ENCODE measurements at regions not wholly inside any gene's neighbourhood (a gene's known extent, or its start where the extent isn't known, plus 50 kb on each side); places are given as distances from the start of the nearest gene placed in this dataset.

DNA sequence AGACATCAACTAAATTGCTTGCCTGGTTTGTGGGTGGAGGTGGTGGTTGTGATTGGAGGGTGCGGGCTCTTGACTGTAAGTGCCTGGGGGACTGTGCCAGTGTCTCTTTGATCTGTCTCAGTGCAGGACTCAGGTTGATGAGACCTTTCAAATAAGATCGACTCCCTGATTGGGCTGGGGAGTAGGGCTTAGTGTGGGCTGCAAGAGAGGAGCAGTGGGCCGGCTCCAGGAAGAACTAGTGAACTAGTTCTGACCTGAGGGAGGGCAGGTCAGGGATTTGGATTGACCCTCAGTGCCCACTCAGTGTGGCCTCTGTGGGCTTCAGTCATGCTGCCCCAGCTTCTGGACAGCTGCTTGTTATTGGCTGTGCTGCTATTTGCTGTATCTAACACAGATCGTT, 130.6 kb upstream of the CACNA1E start:
- POLR2A ChIA-PET, result no interaction called here
- Histone ChIP-seq H3K4me3 (replicated peaks in 1 of 2; ENCODE audit: low read depth in 1 of 2, low read length in 2 of 2) (no peak overlapping the region), H3K9me3 (ENCODE audit: control insufficient read depth in 1 of 2, insufficient read depth in 1 of 2, low read depth in 1 of 2, low read length in 2 of 2) (no peaks in the 10 kb centered on the region), H3K27me3 (ENCODE audit: insufficient read depth, low read length) (no peaks in the 10 kb centered on the region), H3K9me2 (ENCODE audit: insufficient read depth) (no peaks in the 10 kb centered on the region), H2AFZ (ENCODE audit: low read depth, low read length, poor library complexity, severe bottlenecking) (no peak overlapping the region), H3K4me1 (ENCODE audit: control insufficient read depth in 1 of 2, insufficient read depth in 2 of 2, low read length in 2 of 2) (no peaks in the 10 kb centered on the region), H3K36me3 (ENCODE audit: control insufficient read depth in 1 of 2, insufficient read depth in 2 of 2, low read length in 2 of 2) (no peaks in the 10 kb centered on the region), H3K4me2 (ENCODE audit: low read length) (no peak overlapping the region), H3K27ac (ENCODE audit: low read depth, low read length) (no peak overlapping the region), H3K79me2 (ENCODE audit: insufficient read depth, low read length) (no peaks in the 10 kb centered on the region), H3K9ac (ENCODE audit: low read length) (no peak overlapping the region), H4K20me1 (ENCODE audit: insufficient read depth) (no peaks in the 10 kb centered on the region)
- intact Hi-C loops (cut with micrococcal nuclease), result no loop called here
- BruUV-seq (replicated peaks), result no TSS peak
- CTCF ChIA-PET, result no interaction called here
- TF ChIP-seq YY1 (IDR thresholded peaks at IDR 0.05; ENCODE audit: extremely low read depth, insufficient replicate concordance, low read depth, low read length) (no peak), TCF7L2 (IDR thresholded peaks at IDR 0.05; ENCODE audit: borderline replicate concordance, extremely low read depth, insufficient read depth, insufficient read length) (no peak)
- DNase-seq (ENCODE audit: low read depth, low spot score), result no peak
- RAD21 ChIA-PET (ENCODE audit: low non-redundant PET in 1 of 2, low total read pairs in 2 of 2, uncharacterized antibody in 2 of 2, unreplicated experiment in 2 of 2), result no interaction called here
- no peak for ATAC-seq

DNA sequence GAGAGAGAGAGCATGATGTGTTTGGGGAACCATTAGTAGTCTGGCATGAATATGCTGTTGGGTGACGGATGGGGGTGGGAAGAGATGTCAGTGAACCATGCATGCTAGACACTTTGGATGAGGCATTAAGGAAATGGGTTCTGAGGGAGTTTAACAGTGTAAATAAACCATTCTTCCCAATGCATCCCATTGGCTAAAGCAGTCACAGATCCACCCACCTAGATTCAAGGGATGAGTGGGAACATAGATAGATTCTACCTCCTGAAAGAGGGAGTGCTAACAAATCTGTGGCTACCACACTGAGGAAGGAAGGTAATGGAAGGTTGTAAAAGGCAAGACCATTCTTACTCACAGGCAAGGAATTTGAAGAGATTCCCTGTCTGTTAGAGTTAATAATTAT, 129.8 kb upstream of the CACNA1E start:
- Histone ChIP-seq H3K9me3 (ENCODE audit: control insufficient read depth in 1 of 2, insufficient read depth in 1 of 2, low read depth in 1 of 2, low read length in 2 of 2) (no peaks in the 10 kb centered on the region), H2AFZ (ENCODE audit: low read depth, low read length, poor library complexity, severe bottlenecking) (no peak overlapping the region), H3K4me2 (ENCODE audit: low read length) (no peak overlapping the region), H3K4me3 (replicated peaks in 1 of 2; ENCODE audit: low read depth in 1 of 2, low read length in 2 of 2) (no peak overlapping the region), H3K27me3 (ENCODE audit: insufficient read depth, low read length) (no peaks in the 10 kb centered on the region), H3K9me2 (ENCODE audit: insufficient read depth) (no peaks in the 10 kb centered on the region), H3K79me2 (ENCODE audit: insufficient read depth, low read length) (no peaks in the 10 kb centered on the region), H3K27ac (ENCODE audit: low read depth, low read length) (no peak overlapping the region), H3K4me1 (ENCODE audit: control insufficient read depth in 1 of 2, insufficient read depth in 2 of 2, low read length in 2 of 2) (no peaks in the 10 kb centered on the region), H3K9ac (ENCODE audit: low read length) (no peak overlapping the region), H4K20me1 (ENCODE audit: insufficient read depth) (no peaks in the 10 kb centered on the region), H3K36me3 (ENCODE audit: control insufficient read depth in 1 of 2, insufficient read depth in 2 of 2, low read length in 2 of 2) (no peaks in the 10 kb centered on the region)
- BruUV-seq (replicated peaks), result no TSS peak
- ChIA-PET RAD21 (ENCODE audit: low non-redundant PET in 1 of 2, low total read pairs in 2 of 2, uncharacterized antibody in 2 of 2, unreplicated experiment in 2 of 2) (no interaction called here), CTCF (no interaction called here), POLR2A (no interaction called here)
- intact Hi-C loops (cut with micrococcal nuclease), result no loop called here
- ATAC-seq, result no peak
- DNase-seq (ENCODE audit: low read depth, low spot score), result no peak
- TF ChIP-seq RAD21 (IDR thresholded peaks at IDR 0.05; ENCODE audit: low read depth) (no peak), TCF7L2 (IDR thresholded peaks at IDR 0.05; ENCODE audit: borderline replicate concordance, extremely low read depth, insufficient read depth, insufficient read length) (no peak)
